SW 1271 (cell line): ENCODE measurements at regions not wholly inside any gene's neighbourhood (a gene's known extent, or its start where the extent isn't known, plus 50 kb on each side); places are given as distances from the start of the nearest gene placed in this dataset.
A peak's percentile ranks its signal among the peaks of the same experiment; 100 is the strongest.
"Not testable (repeated sequence)": the region's sequence is repeated elsewhere in the genome, so short reads cannot be mapped to it uniquely, and the experiment has no call there.

ENCODE experiments used
- DNase-seq, 2 experiments: peaks; one replicate each; lab custom pipeline; 2025; lab: John Stamatoyannopoulos, UW

- DNase-seq: no peak
Observed at GRCh38 chr12:78269620-78270019, 438.9 kb downstream of the NAV3 start.

GRCh38 chr12:78271546-78271945 is 440.9 kb downstream of the NAV3 start:
- DNase-seq: no peak

GRCh38 chr12:78275886-78276285 is 445.2 kb downstream of the NAV3 start:
- no peak for DNase-seq

- DNase-seq: no peak
Observed at GRCh38 chr12:78278706-78279190, 448.1 kb downstream of the NAV3 start.

- no peak for DNase-seq
Observed at GRCh38 chr12:78279567-78279966, 448.9 kb downstream of the NAV3 start.

- DNase-seq: not testable (repeated sequence)
Observed at GRCh38 chr12:78281102-78281501, 450.4 kb downstream of the NAV3 start.

- DNase-seq: no peak
Observed at GRCh38 chr12:78284417-78284816, 453.7 kb downstream of the NAV3 start.

GRCh38 chr12:78290606-78291345 is 460.1 kb downstream of the NAV3 start:
- peak in 1 of 2 experiments; percentile 12 for DNase-seq

- peak in 1 of 2 experiments; percentile 59 for DNase-seq
Observed at GRCh38 chr12:78293059-78293686, 462.5 kb downstream of the NAV3 start.

- DNase-seq: not testable (repeated sequence)
Observed at GRCh38 chr12:78301282-78301681, 470.6 kb downstream of the NAV3 start.

- DNase-seq: no peak
Observed at GRCh38 chr12:78305808-78306207, 475.1 kb downstream of the NAV3 start.

- DNase-seq: no peak
Observed at GRCh38 chr12:78306236-78306635, 475.5 kb downstream of the NAV3 start.

GRCh38 chr12:78308701-78309100 is 478.0 kb downstream of the NAV3 start:
- no peak for DNase-seq

GRCh38 chr12:78315028-78315427 is 484.3 kb downstream of the NAV3 start:
- no peak for DNase-seq

GRCh38 chr12:78316136-78316535 is 485.4 kb downstream of the NAV3 start:
- no peak for DNase-seq

- no peak for DNase-seq
Observed at GRCh38 chr12:78316631-78317468, 486.2 kb downstream of the NAV3 start.

- no peak for DNase-seq
Observed at GRCh38 chr12:78321696-78322095, 491.0 kb downstream of the NAV3 start.

- no peak for DNase-seq
Observed at GRCh38 chr12:78323226-78323625, 492.5 kb downstream of the NAV3 start.

GRCh38 chr12:78324234-78324633 is 493.5 kb downstream of the NAV3 start:
- DNase-seq: no peak

GRCh38 chr12:78328524-78328923 is 497.8 kb downstream of the NAV3 start:
- DNase-seq: no peak

- DNase-seq: no peak
Observed at GRCh38 chr12:78330131-78330530, 499.4 kb downstream of the NAV3 start.

- DNase-seq: no peak
Observed at GRCh38 chr12:78331181-78331580, 500.5 kb downstream of the NAV3 start.

- no peak for DNase-seq
Observed at GRCh38 chr12:78331753-78332152, 501.1 kb downstream of the NAV3 start.
